SK-N-SH treated with all-trans-retinoic acid at 6 μM for 48 hours (cell line): ENCODE measurements at regions not wholly inside any gene's neighbourhood (a gene's known extent, or its start where the extent isn't known, plus 50 kb on each side); places are given as distances from the start of the nearest gene placed in this dataset.

Experiments
- ATAC-seq: fragments of 200-7000 bp; cut with Tn5 transposase; 3 replicates; pipeline ENCODE4 v1.9.1; 2020; ENCODE audit warnings: mild to moderate bottlenecking, moderate library complexity
- ARNTL ChIP-seq: fragments of 450-650 bp; formaldehyde crosslinking; IDR thresholded peaks from 2 replicates; pipeline ENCODE4 v1.5.0; 2020; ENCODE audit warnings: low read depth, mild to moderate bottlenecking, moderate library complexity, borderline replicate concordance
- BACH2 ChIP-seq: fragments of 250-450 bp; sonication (Bioruptor Pico); IDR thresholded peaks from 2 replicates; pipeline ENCODE4 v1.9.0; 2021; ENCODE audit warnings: mild to moderate bottlenecking, borderline replicate concordance
- CSDC2 ChIP-seq: fragments of 250-450 bp; sonication (Bioruptor Pico); IDR thresholded peaks from 2 replicates; pipeline ENCODE4 v1.5.0; 2020; ENCODE audit warnings: mild to moderate bottlenecking, moderate library complexity
- ESRRG ChIP-seq: fragments of 250-450 bp; sonication (Bioruptor Pico); IDR thresholded peaks from 2 replicates; pipeline ENCODE4 v1.6.1; 2021; ENCODE audit warnings: mild to moderate bottlenecking
- GLIS3 ChIP-seq: fragments of 250-450 bp; sonication (Bioruptor Pico); IDR thresholded peaks from 2 replicates; pipeline ENCODE4 v1.5.0; 2020; ENCODE audit warnings: mild to moderate bottlenecking, moderate library complexity
- ISL1 ChIP-seq: fragments of 250-450 bp; sonication (Bioruptor Pico); IDR thresholded peaks from 2 replicates; pipeline ENCODE4 v2.1.2; 2022; ENCODE audit warnings: mild to moderate bottlenecking, moderate library complexity
- OSR1 ChIP-seq: fragments of 250-450 bp; sonication (Bioruptor Pico); IDR thresholded peaks from 2 replicates; pipeline ENCODE4 v1.8.0; 2022; ENCODE audit warnings: moderate library complexity, mild to moderate bottlenecking, inconsistent platforms
- PPARA ChIP-seq: fragments of 250-450 bp; sonication (Bioruptor Pico); IDR thresholded peaks from 2 replicates; pipeline ENCODE4 v1.5.0; 2020; ENCODE audit warnings: mild to moderate bottlenecking, borderline replicate concordance
- RARB ChIP-seq: fragments of 250-450 bp; sonication (Bioruptor Pico); IDR thresholded peaks from 2 replicates; pipeline ENCODE4 v1.8.0; 2021; ENCODE audit warnings: mild to moderate bottlenecking, moderate library complexity
- SNAI2 ChIP-seq: fragments of 250-450 bp; sonication (Bioruptor Pico); IDR thresholded peaks from 2 replicates; pipeline ENCODE4 v1.5.0; 2020; ENCODE audit warnings: mild to moderate bottlenecking, moderate library complexity
- TCF4 ChIP-seq: fragments of 250-450 bp; sonication (Bioruptor Pico); IDR thresholded peaks from 2 replicates; pipeline ENCODE4 v1.8.0; 2021; ENCODE audit warnings: mild to moderate bottlenecking, moderate library complexity, borderline replicate concordance
- TOX ChIP-seq: fragments of 250-450 bp; sonication (Bioruptor Pico); IDR thresholded peaks from 2 replicates; pipeline ENCODE4 v1.8.0; 2021; ENCODE audit warnings: mild to moderate bottlenecking, moderate library complexity, borderline replicate concordance
- ZC3H10 ChIP-seq: fragments of 250-450 bp; sonication (Bioruptor Pico); IDR thresholded peaks from 2 replicates; pipeline ENCODE4 v1.5.1; 2021; ENCODE audit warnings: mild to moderate bottlenecking, moderate library complexity
- ZFP3 ChIP-seq: fragments of 250-450 bp; sonication (Bioruptor Pico); IDR thresholded peaks from 2 replicates; pipeline ENCODE4 v1.5.0; 2020; ENCODE audit warnings: mild to moderate bottlenecking, moderate library complexity
- ZFP30 ChIP-seq: fragments of 450-650 bp; formaldehyde crosslinking; IDR thresholded peaks from 2 replicates; pipeline ENCODE4 v1.5.0; 2022; ENCODE audit warnings: mild to moderate bottlenecking, moderate library complexity
- ZNF565 ChIP-seq: fragments of 450-650 bp; formaldehyde crosslinking; conservative IDR thresholded peaks from 2 replicates; pipeline ENCODE4 v1.5.0; 2020; ENCODE audit warnings: low read depth, mild to moderate bottlenecking, moderate library complexity
- ZNF8 ChIP-seq: fragments of 450-650 bp; formaldehyde crosslinking; IDR thresholded peaks from 2 replicates; pipeline ENCODE4 v1.5.0; 2020; ENCODE audit warnings: mild to moderate bottlenecking, moderate library complexity
- TF ChIP-seq, protein P1 (sequence below): fragments of 250-450 bp; sonication (Bioruptor Pico); IDR thresholded peaks from 2 replicates; pipeline ENCODE4 v1.5.0; 2020; ENCODE audit warnings: mild to moderate bottlenecking, moderate library complexity
- TF ChIP-seq, protein P2 (sequence below): fragments of 250-450 bp; sonication (Bioruptor Pico); IDR thresholded peaks from 2 replicates; pipeline ENCODE4 v1.8.0; 2020; ENCODE audit warnings: mild to moderate bottlenecking, moderate library complexity, borderline replicate concordance
- TF ChIP-seq, protein P3 (sequence below): fragments of 250-450 bp; sonication (Bioruptor Pico); IDR thresholded peaks from 2 replicates; pipeline ENCODE4 v1.5.1; 2021; ENCODE audit warnings: mild to moderate bottlenecking, moderate library complexity
- TF ChIP-seq, protein P4 (sequence below): fragments of 250-450 bp; sonication (Bioruptor Pico); IDR thresholded peaks from 2 replicates; pipeline ENCODE4 v1.8.0; 2021; ENCODE audit warnings: low read depth, mild to moderate bottlenecking, moderate library complexity, borderline replicate concordance
- TF ChIP-seq, protein P5 (sequence below): fragments of 250-450 bp; sonication (Bioruptor Pico); IDR thresholded peaks from 2 replicates; pipeline ENCODE4 v1.5.1; 2020; ENCODE audit warnings: low read depth, mild to moderate bottlenecking, moderate library complexity

DNA sequence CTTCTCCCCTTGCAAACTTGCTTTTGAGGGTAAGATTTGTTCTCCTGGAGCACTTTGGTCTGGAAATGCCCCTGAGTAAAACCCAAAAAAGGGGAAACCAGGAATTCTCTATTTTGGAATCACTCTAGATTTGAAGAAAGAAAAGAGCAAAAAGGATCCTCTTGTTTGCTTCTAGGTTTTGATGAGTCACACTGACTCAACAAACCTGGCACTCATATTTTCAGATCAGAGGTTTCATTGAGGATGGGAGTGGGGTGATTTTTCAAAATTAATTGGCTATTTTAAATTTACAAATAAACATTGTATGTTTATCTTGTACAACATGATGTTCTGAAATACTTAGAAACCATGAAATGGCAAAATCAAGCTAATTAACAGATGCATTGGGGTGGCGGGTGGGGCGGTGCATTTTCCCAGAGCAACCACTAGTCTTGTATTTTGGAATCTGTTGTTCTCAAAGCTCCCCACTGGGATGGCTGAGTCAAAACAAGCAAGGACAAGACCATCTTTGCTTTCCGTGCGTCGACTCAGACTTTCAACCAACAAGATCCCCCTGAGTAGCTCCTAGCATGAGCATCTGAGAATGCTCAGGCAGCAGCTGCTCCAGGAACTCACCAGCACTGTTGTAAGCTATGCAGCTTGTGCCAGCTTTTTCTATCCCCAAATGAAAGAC lies 451.4 kb downstream of the WDR72 start:
- TF ChIP-seq OSR1 (CRISPR knock-in tag) (no peak), TOX (CRISPR knock-in tag) (no peak), ARNTL (CRISPR knock-in tag) (no peak), ESRRG (no peak), BACH2 (no peak), ZC3H10 (CRISPR knock-in tag) (no peak), CSDC2 (CRISPR knock-in tag) (no peak), PPARA (no peak), ZNF8 (no peak)
- TF ChIP-seq, protein P1, sequence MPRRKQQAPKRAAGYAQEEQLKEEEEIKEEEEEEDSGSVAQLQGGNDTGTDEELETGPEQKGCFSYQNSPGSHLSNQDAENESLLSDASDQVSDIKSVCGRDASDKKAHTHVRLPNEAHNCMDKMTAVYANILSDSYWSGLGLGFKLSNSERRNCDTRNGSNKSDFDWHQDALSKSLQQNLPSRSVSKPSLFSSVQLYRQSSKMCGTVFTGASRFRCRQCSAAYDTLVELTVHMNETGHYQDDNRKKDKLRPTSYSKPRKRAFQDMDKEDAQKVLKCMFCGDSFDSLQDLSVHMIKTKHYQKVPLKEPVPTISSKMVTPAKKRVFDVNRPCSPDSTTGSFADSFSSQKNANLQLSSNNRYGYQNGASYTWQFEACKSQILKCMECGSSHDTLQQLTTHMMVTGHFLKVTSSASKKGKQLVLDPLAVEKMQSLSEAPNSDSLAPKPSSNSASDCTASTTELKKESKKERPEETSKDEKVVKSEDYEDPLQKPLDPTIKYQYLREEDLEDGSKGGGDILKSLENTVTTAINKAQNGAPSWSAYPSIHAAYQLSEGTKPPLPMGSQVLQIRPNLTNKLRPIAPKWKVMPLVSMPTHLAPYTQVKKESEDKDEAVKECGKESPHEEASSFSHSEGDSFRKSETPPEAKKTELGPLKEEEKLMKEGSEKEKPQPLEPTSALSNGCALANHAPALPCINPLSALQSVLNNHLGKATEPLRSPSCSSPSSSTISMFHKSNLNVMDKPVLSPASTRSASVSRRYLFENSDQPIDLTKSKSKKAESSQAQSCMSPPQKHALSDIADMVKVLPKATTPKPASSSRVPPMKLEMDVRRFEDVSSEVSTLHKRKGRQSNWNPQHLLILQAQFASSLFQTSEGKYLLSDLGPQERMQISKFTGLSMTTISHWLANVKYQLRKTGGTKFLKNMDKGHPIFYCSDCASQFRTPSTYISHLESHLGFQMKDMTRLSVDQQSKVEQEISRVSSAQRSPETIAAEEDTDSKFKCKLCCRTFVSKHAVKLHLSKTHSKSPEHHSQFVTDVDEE (CRISPR knock-in tag): no peak
- TF ChIP-seq, protein P2, sequence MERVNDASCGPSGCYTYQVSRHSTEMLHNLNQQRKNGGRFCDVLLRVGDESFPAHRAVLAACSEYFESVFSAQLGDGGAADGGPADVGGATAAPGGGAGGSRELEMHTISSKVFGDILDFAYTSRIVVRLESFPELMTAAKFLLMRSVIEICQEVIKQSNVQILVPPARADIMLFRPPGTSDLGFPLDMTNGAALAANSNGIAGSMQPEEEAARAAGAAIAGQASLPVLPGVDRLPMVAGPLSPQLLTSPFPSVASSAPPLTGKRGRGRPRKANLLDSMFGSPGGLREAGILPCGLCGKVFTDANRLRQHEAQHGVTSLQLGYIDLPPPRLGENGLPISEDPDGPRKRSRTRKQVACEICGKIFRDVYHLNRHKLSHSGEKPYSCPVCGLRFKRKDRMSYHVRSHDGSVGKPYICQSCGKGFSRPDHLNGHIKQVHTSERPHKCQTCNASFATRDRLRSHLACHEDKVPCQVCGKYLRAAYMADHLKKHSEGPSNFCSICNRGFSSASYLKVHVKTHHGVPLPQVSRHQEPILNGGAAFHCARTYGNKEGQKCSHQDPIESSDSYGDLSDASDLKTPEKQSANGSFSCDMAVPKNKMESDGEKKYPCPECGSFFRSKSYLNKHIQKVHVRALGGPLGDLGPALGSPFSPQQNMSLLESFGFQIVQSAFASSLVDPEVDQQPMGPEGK (CRISPR knock-in tag): no peak
- no peak; the same call in 2 of the 3 replicates for ATAC-seq

DNA sequence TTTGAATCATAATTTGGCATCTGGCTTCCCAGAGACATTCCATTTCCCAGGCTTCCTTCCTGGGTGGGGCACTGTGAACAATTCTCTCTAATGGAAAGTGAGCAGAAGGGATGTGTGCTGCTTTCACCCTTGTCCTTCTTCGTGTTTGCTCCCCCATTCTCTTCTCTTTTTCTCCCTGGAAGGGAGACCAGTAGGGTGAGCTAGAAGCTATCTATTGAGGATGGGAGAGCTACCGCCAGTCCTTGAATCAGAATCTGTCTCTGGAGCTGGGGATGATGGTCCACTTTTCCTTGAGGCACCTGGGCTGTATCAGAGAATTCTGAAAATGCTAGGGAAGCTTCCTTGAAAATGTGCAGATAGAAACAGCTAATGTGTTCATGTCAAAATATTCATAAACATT lies 453.9 kb downstream of the WDR72 start:
- no peak for ATAC-seq

DNA sequence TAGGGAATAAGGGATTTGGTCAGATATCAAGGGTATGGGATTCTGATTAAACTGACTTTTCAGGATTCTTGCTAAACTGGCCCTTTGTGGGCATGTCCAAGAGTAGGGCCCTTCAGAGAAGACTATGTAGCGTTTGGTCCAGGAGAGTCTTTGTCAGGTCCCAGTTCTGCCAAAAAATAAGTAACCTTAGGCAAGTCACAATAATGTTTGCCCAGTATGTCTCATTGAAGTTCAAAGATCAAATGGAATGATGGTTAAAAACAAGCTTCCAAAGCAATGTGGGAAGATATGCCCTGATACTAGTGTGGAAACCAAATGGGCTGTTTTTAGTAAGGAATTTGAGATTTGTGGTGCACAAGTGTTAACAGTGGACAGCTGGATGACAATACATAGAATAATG lies 454.4 kb downstream of the WDR72 start:
- no peak for ATAC-seq
- TF ChIP-seq BACH2 (no peak), GLIS3 (CRISPR knock-in tag) (no peak), TCF4 (CRISPR knock-in tag) (no peak), ZC3H10 (CRISPR knock-in tag) (no peak), TOX (CRISPR knock-in tag) (no peak), CSDC2 (CRISPR knock-in tag) (no peak), ESRRG (no peak), ZFP3 (CRISPR knock-in tag) (no peak), ZFP30 (CRISPR knock-in tag) (no peak), PPARA (no peak), SNAI2 (CRISPR knock-in tag) (no peak), RARB (CRISPR knock-in tag) (no peak), ZNF565 (CRISPR knock-in tag) (no peak), ISL1 (CRISPR knock-in tag) (no peak), ZNF8 (no peak)
- TF ChIP-seq, protein P3, sequence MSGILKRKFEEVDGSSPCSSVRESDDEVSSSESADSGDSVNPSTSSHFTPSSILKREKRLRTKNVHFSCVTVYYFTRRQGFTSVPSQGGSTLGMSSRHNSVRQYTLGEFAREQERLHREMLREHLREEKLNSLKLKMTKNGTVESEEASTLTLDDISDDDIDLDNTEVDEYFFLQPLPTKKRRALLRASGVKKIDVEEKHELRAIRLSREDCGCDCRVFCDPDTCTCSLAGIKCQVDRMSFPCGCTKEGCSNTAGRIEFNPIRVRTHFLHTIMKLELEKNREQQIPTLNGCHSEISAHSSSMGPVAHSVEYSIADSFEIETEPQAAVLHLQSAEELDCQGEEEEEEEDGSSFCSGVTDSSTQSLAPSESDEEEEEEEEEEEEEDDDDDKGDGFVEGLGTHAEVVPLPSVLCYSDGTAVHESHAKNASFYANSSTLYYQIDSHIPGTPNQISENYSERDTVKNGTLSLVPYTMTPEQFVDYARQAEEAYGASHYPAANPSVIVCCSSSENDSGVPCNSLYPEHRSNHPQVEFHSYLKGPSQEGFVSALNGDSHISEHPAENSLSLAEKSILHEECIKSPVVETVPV: no peak
- TF ChIP-seq, protein P4, sequence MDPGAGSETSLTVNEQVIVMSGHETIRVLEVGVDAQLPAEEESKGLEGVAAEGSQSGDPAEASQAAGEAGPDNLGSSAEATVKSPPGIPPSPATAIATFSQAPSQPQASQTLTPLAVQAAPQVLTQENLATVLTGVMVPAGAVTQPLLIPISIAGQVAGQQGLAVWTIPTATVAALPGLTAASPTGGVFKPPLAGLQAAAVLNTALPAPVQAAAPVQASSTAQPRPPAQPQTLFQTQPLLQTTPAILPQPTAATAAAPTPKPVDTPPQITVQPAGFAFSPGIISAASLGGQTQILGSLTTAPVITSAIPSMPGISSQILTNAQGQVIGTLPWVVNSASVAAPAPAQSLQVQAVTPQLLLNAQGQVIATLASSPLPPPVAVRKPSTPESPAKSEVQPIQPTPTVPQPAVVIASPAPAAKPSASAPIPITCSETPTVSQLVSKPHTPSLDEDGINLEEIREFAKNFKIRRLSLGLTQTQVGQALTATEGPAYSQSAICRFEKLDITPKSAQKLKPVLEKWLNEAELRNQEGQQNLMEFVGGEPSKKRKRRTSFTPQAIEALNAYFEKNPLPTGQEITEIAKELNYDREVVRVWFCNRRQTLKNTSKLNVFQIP (CRISPR knock-in tag): no peak
- TF ChIP-seq, protein P1 (CRISPR knock-in tag): no peak
- TF ChIP-seq, protein P2 (CRISPR knock-in tag): no peak
- TF ChIP-seq, protein P5, sequence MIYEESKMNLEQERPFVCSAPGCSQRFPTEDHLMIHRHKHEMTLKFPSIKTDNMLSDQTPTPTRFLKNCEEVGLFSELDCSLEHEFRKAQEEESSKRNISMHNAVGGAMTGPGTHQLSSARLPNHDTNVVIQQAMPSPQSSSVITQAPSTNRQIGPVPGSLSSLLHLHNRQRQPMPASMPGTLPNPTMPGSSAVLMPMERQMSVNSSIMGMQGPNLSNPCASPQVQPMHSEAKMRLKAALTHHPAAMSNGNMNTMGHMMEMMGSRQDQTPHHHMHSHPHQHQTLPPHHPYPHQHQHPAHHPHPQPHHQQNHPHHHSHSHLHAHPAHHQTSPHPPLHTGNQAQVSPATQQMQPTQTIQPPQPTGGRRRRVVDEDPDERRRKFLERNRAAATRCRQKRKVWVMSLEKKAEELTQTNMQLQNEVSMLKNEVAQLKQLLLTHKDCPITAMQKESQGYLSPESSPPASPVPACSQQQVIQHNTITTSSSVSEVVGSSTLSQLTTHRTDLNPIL (CRISPR knock-in tag): no peak

More for the DNA sequence above, 453.9 kb downstream of the WDR72 start:
- no peak for TF ChIP-seq SNAI2 (CRISPR knock-in tag)
- TF ChIP-seq, all 23 proteins: peak for 0
